Adrenal gland (tissue), 9 donors: ENCODE measurements at regions not wholly inside any gene's neighbourhood (a gene's known extent, or its start where the extent isn't known, plus 50 kb on each side); places are given as distances from the start of the nearest gene placed in this dataset.

ENCODE experiments used
- DNase-seq, 7 donors: peaks; one replicate each; pipeline ENCODE4 v3.0.0-alpha.2; 2019 to 2020
- H3K27ac ChIP-seq, 5 donors: fragments of 200-600 bp; sonication (generic) in 4 of 5; 1 replicate in 3 of 5; 2 replicates in 2 of 5; pipeline versions ENCODE4 v1.5.1 to v1.8.0; 2016 to 2020; ENCODE audit warnings: mild to moderate bottlenecking in 1 of 5
- H3K27me3 ChIP-seq: fragments of 200-600 bp; 2 replicates; pipeline ENCODE4 v1.8.0; 2021
- H3K36me3 ChIP-seq, 2 donors: fragments of 200-600 bp; replicated peaks in 1 of 2; 1 replicate in 1 of 2; 2 replicates in 1 of 2; pipeline versions ENCODE4 v1.5.1 to v1.8.0; 2018 to 2022
- H3K4me1 ChIP-seq, 2 donors: fragments of 200-600 bp; replicated peaks in 1 of 2; 1 replicate in 1 of 2; 2 replicates in 1 of 2; pipeline versions ENCODE4 v1.5.1 to v1.8.0; 2018 to 2021
- H3K4me3 ChIP-seq, 4 donors: fragments of 200-600 bp; sonication (generic) in 3 of 4; one replicate each; pipeline ENCODE4 v1.5.1; 2016 to 2018
- H3K9me3 ChIP-seq, 3 donors: fragments of 200-600 bp; sonication (generic) in 1 of 3; replicated peaks in 1 of 3; 1 replicate in 2 of 3; 2 replicates in 1 of 3; pipeline versions ENCODE4 v1.5.1 to v1.8.0; 2016 to 2021
- POLR2A ChIP-seq, 2 donors: fragments of 450-650 bp; IDR thresholded peaks; one replicate each; pipeline ENCODE4 v1.6.1; 2017; ENCODE audit warnings: antibody characterized with exemption in 2 of 2, mild to moderate bottlenecking in 2 of 2, moderate library complexity in 1 of 2
- WGBS, 4 donors: extraction: QIAGEN DNeasy Blood & Tissue Kit in 2 of 4; methylation state at CpG; one replicate each; pipeline versions ENCODE4 v1.1.5 to v1.1.7; 2013 to 2017; 5-methylcytosine and 5-hydroxymethylcytosine counted together
- intact Hi-C, 2 donors: fragments of 100-400 bp; cut with DNase I; formaldehyde crosslinking; loops; one replicate each; pipeline versions ENCODE4 v1.14.1 to v1.15.0; 2022 to 2023
- TF ChIP-seq, protein P1 (sequence below), 6 experiments: fragments of 450-650 bp in 4 of 6; fragments of 200-600 bp in 2 of 6; sonication (generic) in 1 of 6; IDR thresholded peaks; 1 replicate in 5 of 6; 2 replicates in 1 of 6; pipeline versions ENCODE4 v1.5.1 to v1.8.0; 2016 to 2021; ENCODE audit warnings: antibody characterized with exemption in 6 of 6, mild to moderate bottlenecking in 2 of 6, moderate library complexity in 1 of 6
- donor health status: healthy with polysubstance abuse.
- donor health status: Bipolar disorder and iron deficiency.
- donor health status: DM: yes; HTN: yes; CAD: no.
- donor health status: DM: no; HTN: no; CAD: no.
- donor health status: DM: no; HTN: no; CAD: no.

- H3K27ac ChIP-seq, result no peak overlapping the region
- H3K36me3 ChIP-seq, result no peaks in the 10 kb centered on the region
- 63 to 76% (median 70%) methylated on average over 3 to 4 of the region's 4 CpGs for WGBS, 4 donors
- DNase-seq, result no peak
- H3K4me3 ChIP-seq, result no peak overlapping the region
- H3K27me3 ChIP-seq, result no peaks in the 10 kb centered on the region
- TF ChIP-seq POLR2A (IDR thresholded peaks at IDR 0.05), result no peak
- TF ChIP-seq, protein P1, sequence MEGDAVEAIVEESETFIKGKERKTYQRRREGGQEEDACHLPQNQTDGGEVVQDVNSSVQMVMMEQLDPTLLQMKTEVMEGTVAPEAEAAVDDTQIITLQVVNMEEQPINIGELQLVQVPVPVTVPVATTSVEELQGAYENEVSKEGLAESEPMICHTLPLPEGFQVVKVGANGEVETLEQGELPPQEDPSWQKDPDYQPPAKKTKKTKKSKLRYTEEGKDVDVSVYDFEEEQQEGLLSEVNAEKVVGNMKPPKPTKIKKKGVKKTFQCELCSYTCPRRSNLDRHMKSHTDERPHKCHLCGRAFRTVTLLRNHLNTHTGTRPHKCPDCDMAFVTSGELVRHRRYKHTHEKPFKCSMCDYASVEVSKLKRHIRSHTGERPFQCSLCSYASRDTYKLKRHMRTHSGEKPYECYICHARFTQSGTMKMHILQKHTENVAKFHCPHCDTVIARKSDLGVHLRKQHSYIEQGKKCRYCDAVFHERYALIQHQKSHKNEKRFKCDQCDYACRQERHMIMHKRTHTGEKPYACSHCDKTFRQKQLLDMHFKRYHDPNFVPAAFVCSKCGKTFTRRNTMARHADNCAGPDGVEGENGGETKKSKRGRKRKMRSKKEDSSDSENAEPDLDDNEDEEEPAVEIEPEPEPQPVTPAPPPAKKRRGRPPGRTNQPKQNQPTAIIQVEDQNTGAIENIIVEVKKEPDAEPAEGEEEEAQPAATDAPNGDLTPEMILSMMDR (IDR thresholded peaks at IDR 0.05), result no peak
- no peaks in the 10 kb centered on the region for H3K9me3 ChIP-seq
- no peaks in the 10 kb centered on the region for H3K4me1 ChIP-seq
- intact Hi-C loops, result no loop called here
Observed at GRCh38 chr1:208782186-208782585, 538.0 kb upstream of the PLXNA2 start.

GRCh38 chr1:208785629-208786028 lies 541.4 kb upstream of the PLXNA2 start:
- Histone ChIP-seq H3K4me1 (no peaks in the 10 kb centered on the region), H3K36me3 (no peaks in the 10 kb centered on the region), H3K27ac (no peak overlapping the region), H3K9me3 (no peaks in the 10 kb centered on the region), H3K27me3 (no peaks in the 10 kb centered on the region), H3K4me3 (no peak overlapping the region)
- WGBS, 4 donors, result 58 to 100% (median 79%) methylated on average over 1 of the region's 1 CpG
- TF ChIP-seq, protein P1 (IDR thresholded peaks at IDR 0.05), result no peak
- TF ChIP-seq POLR2A (IDR thresholded peaks at IDR 0.05), result no peak
- intact Hi-C loops, result no loop called here
- no peak for DNase-seq

- no peak overlapping the region for H3K27ac ChIP-seq
- TF ChIP-seq, protein P1 (IDR thresholded peaks at IDR 0.05), result no peak
- TF ChIP-seq POLR2A (IDR thresholded peaks at IDR 0.05), result no peak
- WGBS, 4 donors, result 60 to 79% (median 72%) methylated on average over 3 of the region's 3 CpGs
- intact Hi-C loops, result no loop called here
- H3K9me3 ChIP-seq, result no peaks in the 10 kb centered on the region
- H3K36me3 ChIP-seq, result no peaks in the 10 kb centered on the region
- H3K27me3 ChIP-seq, result no peaks in the 10 kb centered on the region
- H3K4me3 ChIP-seq, result no peak overlapping the region
- no peak for DNase-seq
- H3K4me1 ChIP-seq, result no peaks in the 10 kb centered on the region
Observed at GRCh38 chr1:208787219-208787618, 543.0 kb upstream of the PLXNA2 start.

- no peak for DNase-seq
- intact Hi-C loops, result no loop called here
- TF ChIP-seq POLR2A (IDR thresholded peaks at IDR 0.05), result no peak
- TF ChIP-seq, protein P1 (IDR thresholded peaks at IDR 0.05), result no peak
- H3K4me1 ChIP-seq, result no peaks in the 10 kb centered on the region
- H3K4me3 ChIP-seq, result no peak overlapping the region
- WGBS, 4 donors, result 42 to 74% (median 64%) methylated on average over 1 of the region's 1 CpG
- no peaks in the 10 kb centered on the region for H3K9me3 ChIP-seq
- H3K27ac ChIP-seq, result no peak overlapping the region
- H3K27me3 ChIP-seq, result no peaks in the 10 kb centered on the region
- no peaks in the 10 kb centered on the region for H3K36me3 ChIP-seq
Observed at GRCh38 chr1:208788013-208788540, 543.9 kb upstream of the PLXNA2 start.
